ENCODE measurements at regions not wholly inside any gene's neighbourhood (a gene's known extent, or its start where the extent isn't known, plus 50 kb on each side); places are given as distances from the start of the nearest gene placed in this dataset.

- Mint-ChIP-seq H3K27ac (no peak overlapping the region), H3K27me3 (ENCODE audit: low read depth) (no peaks in the 10 kb centered on the region), H3K9me3 (ENCODE audit: insufficient read depth) (no peaks in the 10 kb centered on the region), H3K36me3 (ENCODE audit: low read depth) (no peaks in the 10 kb centered on the region), H3K4me3 (no peak overlapping the region), H3K4me1 (ENCODE audit: low read depth) (no peaks in the 10 kb centered on the region)
- ATAC-seq (no peak), DNase-seq (no peak)
- POLR2A ChIA-PET: no interaction called here
- CTCF ChIA-PET: no interaction called here
Measured at GRCh38 chr20:22288156-22288555, 296.2 kb downstream of the FOXA2 start.

- Mint-ChIP-seq H3K4me1 (ENCODE audit: low read depth) (no peaks in the 10 kb centered on the region), H3K36me3 (ENCODE audit: low read depth) (no peaks in the 10 kb centered on the region), H3K27ac (no peak overlapping the region), H3K9me3 (ENCODE audit: insufficient read depth) (no peaks in the 10 kb centered on the region), H3K4me3 (no peak overlapping the region), H3K27me3 (ENCODE audit: low read depth) (no peaks in the 10 kb centered on the region)
- POLR2A ChIA-PET: no interaction called here
- CTCF ChIA-PET: no interaction called here
- no peak for ATAC-seq
- no peak for DNase-seq
Measured at GRCh38 chr20:22285555-22285954, 298.8 kb downstream of the FOXA2 start.

DNA sequence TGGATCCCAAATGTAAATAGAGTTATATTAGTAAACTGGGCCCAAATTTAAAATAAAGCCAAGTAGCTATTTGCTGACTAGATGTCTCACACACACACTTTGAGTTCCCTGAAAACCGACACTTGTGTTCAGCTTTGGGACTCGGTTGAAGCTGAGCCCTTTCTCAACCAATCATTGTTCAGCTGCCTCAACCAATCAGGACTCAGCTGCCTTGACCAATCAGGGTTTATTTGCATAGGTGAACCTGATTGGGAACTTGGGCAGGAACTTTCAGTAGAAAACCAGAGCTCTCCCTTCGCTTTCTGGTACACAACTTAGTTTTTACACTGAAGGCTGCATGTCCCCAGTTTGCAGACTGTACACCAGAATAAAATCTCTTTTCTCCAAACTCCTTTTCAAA, 301.7 kb downstream of the FOXA2 start:
- POLR2A ChIA-PET: no interaction called here
- no peak for ATAC-seq

GRCh38 chr20:22274330-22274729, 310.0 kb downstream of the FOXA2 start:
- DNase-seq (no peak), ATAC-seq (no peak)
- POLR2A ChIA-PET: no interaction called here
- CTCF ChIA-PET: no interaction called here
- Mint-ChIP-seq H3K27me3 (ENCODE audit: low read depth) (no peaks in the 10 kb centered on the region), H3K9me3 (ENCODE audit: insufficient read depth) (no peaks in the 10 kb centered on the region), H3K4me1 (ENCODE audit: low read depth) (no peaks in the 10 kb centered on the region), H3K4me3 (no peak overlapping the region), H3K36me3 (ENCODE audit: low read depth) (no peaks in the 10 kb centered on the region), H3K27ac (no peak overlapping the region)

More for the DNA sequence above, 301.7 kb downstream of the FOXA2 start:
- Mint-ChIP-seq H3K36me3 (ENCODE audit: low read depth) (no peaks in the 10 kb centered on the region), H3K27me3 (ENCODE audit: low read depth) (no peaks in the 10 kb centered on the region), H3K27ac (no peak overlapping the region), H3K9me3 (ENCODE audit: insufficient read depth) (no peaks in the 10 kb centered on the region), H3K4me3 (no peak overlapping the region), H3K4me1 (ENCODE audit: low read depth) (no peaks in the 10 kb centered on the region)
- CTCF ChIA-PET: no interaction called here
- no peak for DNase-seq

DNA sequence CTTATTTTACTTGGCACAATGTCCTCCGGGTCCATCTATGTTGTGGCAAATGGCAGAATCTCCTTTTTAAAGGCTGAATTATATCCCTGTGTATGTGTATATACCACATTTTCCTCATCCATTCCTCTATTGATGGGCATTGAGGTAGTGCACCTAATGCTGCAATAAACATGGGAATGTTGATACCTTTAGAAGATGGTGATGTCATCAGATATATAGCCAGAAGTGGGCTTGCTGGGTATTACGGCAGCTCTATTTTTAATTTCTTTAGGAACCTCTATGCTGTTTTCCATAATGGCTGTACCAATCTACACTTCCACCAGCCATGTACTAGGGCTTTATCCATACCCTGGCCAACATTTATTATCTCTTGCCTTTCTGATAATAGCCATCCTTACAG, 315.7 kb downstream of the FOXA2 start:
- H3K9me3 Mint-ChIP-seq (ENCODE audit: insufficient read depth): no peaks in the 10 kb centered on the region
- no peaks in the 10 kb centered on the region for H3K36me3 Mint-ChIP-seq (ENCODE audit: low read depth)
- no peak for ATAC-seq
- H3K27ac Mint-ChIP-seq: no peak overlapping the region
- H3K27me3 Mint-ChIP-seq (ENCODE audit: low read depth): no peaks in the 10 kb centered on the region
- CTCF ChIA-PET: interaction anchor here (0.6 kb wide), 1 partner anchor 62 kb away, joined by 3 read pairs; no protein-coding TSS in a partner anchor
- no peak overlapping the region for H3K4me3 Mint-ChIP-seq
- POLR2A ChIA-PET: no interaction called here
- no peak for DNase-seq
- H3K4me1 Mint-ChIP-seq (ENCODE audit: low read depth): no peaks in the 10 kb centered on the region

DNA sequence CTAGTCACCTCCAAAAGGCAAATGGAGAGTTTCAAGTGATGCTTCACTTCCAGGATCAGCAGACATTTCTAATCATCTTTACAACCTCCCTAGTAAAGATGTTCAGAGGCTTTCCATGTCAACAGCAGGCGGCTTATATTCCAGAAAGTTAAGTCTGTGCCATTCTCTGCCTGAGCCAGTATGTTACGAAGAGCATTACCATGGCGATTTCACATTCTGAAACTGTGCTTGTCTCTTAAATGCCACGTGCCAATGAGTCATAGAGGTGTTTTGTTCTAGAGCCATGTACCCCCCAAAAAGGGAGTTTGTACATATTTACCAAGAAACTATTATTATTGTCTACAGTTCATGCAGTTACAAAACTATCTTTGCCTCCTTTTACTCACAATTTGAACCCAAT, 319.5 kb downstream of the FOXA2 start:
- Mint-ChIP-seq H3K27ac (no peak overlapping the region), H3K9me3 (ENCODE audit: insufficient read depth) (no peaks in the 10 kb centered on the region), H3K36me3 (ENCODE audit: low read depth) (no peaks in the 10 kb centered on the region), H3K4me1 (ENCODE audit: low read depth) (no peaks in the 10 kb centered on the region), H3K27me3 (ENCODE audit: low read depth) (no peaks in the 10 kb centered on the region), H3K4me3 (no peak overlapping the region)
- DNase-seq: no peak
- ChIA-PET POLR2A (no interaction called here), CTCF (no interaction called here)
- no peak for ATAC-seq

- DNase-seq: no peak
- no peak for ATAC-seq
- Mint-ChIP-seq H3K27me3 (ENCODE audit: low read depth) (no peaks in the 10 kb centered on the region), H3K4me3 (no peak overlapping the region), H3K36me3 (ENCODE audit: low read depth) (no peaks in the 10 kb centered on the region), H3K9me3 (ENCODE audit: insufficient read depth) (no peaks in the 10 kb centered on the region), H3K4me1 (ENCODE audit: low read depth) (no peaks in the 10 kb centered on the region), H3K27ac (no peak overlapping the region)
- POLR2A ChIA-PET: no interaction called here
- CTCF ChIA-PET: interaction anchor here (1.2 kb wide), 2 partner anchors 15 to 541 kb away, joined by 3 read pairs; no protein-coding TSS in a partner anchor
Measured at GRCh38 chr20:22260506-22260905, 323.9 kb downstream of the FOXA2 start.

DNA sequence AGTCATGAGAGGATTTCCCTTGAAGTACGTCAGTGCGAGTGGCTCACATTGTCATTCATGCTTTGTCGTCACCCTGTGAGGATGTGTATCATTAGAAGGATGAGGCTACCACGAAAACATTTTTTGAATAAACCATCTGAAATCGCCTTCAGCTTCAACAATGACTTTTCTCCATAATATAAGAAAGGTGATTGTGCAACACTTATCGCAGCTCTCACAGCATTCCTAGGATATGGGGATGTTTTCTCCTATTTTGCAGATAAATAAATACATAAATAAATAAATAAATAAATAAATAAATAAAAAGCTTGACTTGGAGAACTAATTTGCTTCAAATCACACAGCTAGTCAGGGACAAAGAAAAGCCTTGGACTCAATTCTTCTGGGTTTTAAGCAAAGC, 326.5 kb downstream of the FOXA2 start:
- Mint-ChIP-seq H3K27ac (no peak overlapping the region), H3K36me3 (ENCODE audit: low read depth) (no peaks in the 10 kb centered on the region), H3K4me3 (no peak overlapping the region), H3K4me1 (ENCODE audit: low read depth) (no peaks in the 10 kb centered on the region), H3K27me3 (ENCODE audit: low read depth) (no peaks in the 10 kb centered on the region), H3K9me3 (ENCODE audit: insufficient read depth) (no peaks in the 10 kb centered on the region)
- ChIA-PET CTCF (no interaction called here), POLR2A (no interaction called here)
- ATAC-seq: no peak
- no peak for DNase-seq

- H3K4me3 Mint-ChIP-seq: no peak overlapping the region
- ATAC-seq: no peak
- H3K9me3 Mint-ChIP-seq (ENCODE audit: insufficient read depth): no peaks in the 10 kb centered on the region
- no peak overlapping the region for H3K27ac Mint-ChIP-seq
- no peaks in the 10 kb centered on the region for H3K4me1 Mint-ChIP-seq (ENCODE audit: low read depth)
- no peaks in the 10 kb centered on the region for H3K27me3 Mint-ChIP-seq (ENCODE audit: low read depth)
- H3K36me3 Mint-ChIP-seq (ENCODE audit: low read depth): no peaks in the 10 kb centered on the region
- POLR2A ChIA-PET: no interaction called here
- CTCF ChIA-PET: no interaction called here
- no peak for DNase-seq
Measured at GRCh38 chr20:22248051-22248667, 336.2 kb downstream of the FOXA2 start.

- POLR2A ChIA-PET: no interaction called here
- DNase-seq: no peak
- H3K27me3 Mint-ChIP-seq (ENCODE audit: low read depth): no peaks in the 10 kb centered on the region
- CTCF ChIA-PET: no interaction called here
- no peak for ATAC-seq
- no peaks in the 10 kb centered on the region for H3K36me3 Mint-ChIP-seq (ENCODE audit: low read depth)
- H3K4me3 Mint-ChIP-seq: no peak overlapping the region
- H3K27ac Mint-ChIP-seq: no peak overlapping the region
- H3K4me1 Mint-ChIP-seq (ENCODE audit: low read depth): no peaks in the 10 kb centered on the region
- no peaks in the 10 kb centered on the region for H3K9me3 Mint-ChIP-seq (ENCODE audit: insufficient read depth)
Measured at GRCh38 chr20:22245139-22245538, 339.2 kb downstream of the FOXA2 start.

GRCh38 chr20:22243067-22243466, 341.3 kb downstream of the FOXA2 start:
- Mint-ChIP-seq H3K9me3 (ENCODE audit: insufficient read depth) (no peaks in the 10 kb centered on the region), H3K4me3 (no peak overlapping the region), H3K36me3 (ENCODE audit: low read depth) (no peaks in the 10 kb centered on the region), H3K27ac (no peak overlapping the region), H3K27me3 (ENCODE audit: low read depth) (no peaks in the 10 kb centered on the region), H3K4me1 (ENCODE audit: low read depth) (no peaks in the 10 kb centered on the region)
- POLR2A ChIA-PET: interaction anchor here (0.5 kb wide), 1 partner anchor 75 kb away, joined by 3 read pairs; no protein-coding TSS in a partner anchor
- CTCF ChIA-PET: no interaction called here
- ATAC-seq (no peak), DNase-seq (no peak)

DNA sequence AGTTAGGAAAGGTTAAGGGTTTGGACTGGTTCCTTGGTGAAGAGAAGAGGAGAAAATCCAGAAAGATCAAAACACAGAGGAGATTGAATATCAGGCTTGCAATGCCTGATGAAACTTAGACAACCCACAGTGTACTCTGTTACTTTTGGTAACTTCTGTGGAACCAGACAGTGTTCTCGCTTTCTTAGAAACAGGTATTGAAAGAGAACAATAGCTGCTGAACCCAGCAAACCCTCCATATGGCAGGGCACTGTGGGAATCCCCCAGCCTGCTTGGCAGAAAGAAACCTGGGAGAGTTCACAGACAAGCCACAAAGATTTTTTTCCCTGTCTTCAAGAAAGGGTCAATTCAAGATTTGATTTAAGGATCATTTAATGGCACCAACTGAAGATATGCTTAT, 342.8 kb downstream of the FOXA2 start:
- Mint-ChIP-seq H3K4me3 (no peak overlapping the region), H3K27ac (no peak overlapping the region), H3K9me3 (ENCODE audit: insufficient read depth) (no peaks in the 10 kb centered on the region), H3K36me3 (ENCODE audit: low read depth) (no peaks in the 10 kb centered on the region), H3K4me1 (ENCODE audit: low read depth) (no peaks in the 10 kb centered on the region), H3K27me3 (ENCODE audit: low read depth) (no peaks in the 10 kb centered on the region)
- no peak for ATAC-seq
- POLR2A ChIA-PET: no interaction called here
- DNase-seq: no peak
- CTCF ChIA-PET: no interaction called here

GRCh38 chr20:22232923-22233322, 351.4 kb downstream of the FOXA2 start:
- ChIA-PET POLR2A (no interaction called here), CTCF (no interaction called here)
- H3K36me3 Mint-ChIP-seq (ENCODE audit: low read depth): no peaks in the 10 kb centered on the region
- DNase-seq (no peak), ATAC-seq (no peak)
- H3K27ac Mint-ChIP-seq: no peak overlapping the region
- H3K4me3 Mint-ChIP-seq: no peak overlapping the region
- H3K9me3 Mint-ChIP-seq (ENCODE audit: insufficient read depth): no peaks in the 10 kb centered on the region
- H3K4me1 Mint-ChIP-seq (ENCODE audit: low read depth): no peaks in the 10 kb centered on the region
- no peaks in the 10 kb centered on the region for H3K27me3 Mint-ChIP-seq (ENCODE audit: low read depth)
